ENCODE measurements at regions not wholly inside any gene's neighbourhood (a gene's known extent, or its start where the extent isn't known, plus 50 kb on each side); places are given as distances from the start of the nearest gene placed in this dataset.

DNA sequence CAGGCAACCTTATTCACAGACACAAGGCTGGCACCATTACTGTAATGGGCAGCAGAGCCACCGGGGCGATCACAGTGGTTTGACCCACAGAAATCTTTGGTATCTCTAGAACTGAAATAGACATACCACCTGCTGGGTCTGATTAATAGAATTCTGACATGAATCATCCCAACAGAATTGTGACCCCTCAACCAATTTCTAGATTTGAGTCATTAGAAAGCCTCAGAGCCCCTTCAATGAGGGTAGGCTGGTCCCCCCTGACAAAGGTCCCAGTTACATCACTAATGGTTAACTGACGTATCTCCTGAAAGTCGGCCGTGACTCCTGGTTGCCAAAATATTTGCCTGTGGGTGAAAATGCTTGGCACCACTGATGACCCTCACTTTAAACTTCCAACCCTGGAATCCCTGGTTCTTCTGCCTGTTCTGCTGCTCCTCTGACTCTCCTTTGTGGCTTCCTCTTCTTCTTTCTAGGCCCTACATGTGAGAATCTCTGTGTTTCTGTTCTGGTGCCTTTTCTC is 124.9 kb upstream of the ARID1B start:
- TF ChIP-seq, protein P1, sequence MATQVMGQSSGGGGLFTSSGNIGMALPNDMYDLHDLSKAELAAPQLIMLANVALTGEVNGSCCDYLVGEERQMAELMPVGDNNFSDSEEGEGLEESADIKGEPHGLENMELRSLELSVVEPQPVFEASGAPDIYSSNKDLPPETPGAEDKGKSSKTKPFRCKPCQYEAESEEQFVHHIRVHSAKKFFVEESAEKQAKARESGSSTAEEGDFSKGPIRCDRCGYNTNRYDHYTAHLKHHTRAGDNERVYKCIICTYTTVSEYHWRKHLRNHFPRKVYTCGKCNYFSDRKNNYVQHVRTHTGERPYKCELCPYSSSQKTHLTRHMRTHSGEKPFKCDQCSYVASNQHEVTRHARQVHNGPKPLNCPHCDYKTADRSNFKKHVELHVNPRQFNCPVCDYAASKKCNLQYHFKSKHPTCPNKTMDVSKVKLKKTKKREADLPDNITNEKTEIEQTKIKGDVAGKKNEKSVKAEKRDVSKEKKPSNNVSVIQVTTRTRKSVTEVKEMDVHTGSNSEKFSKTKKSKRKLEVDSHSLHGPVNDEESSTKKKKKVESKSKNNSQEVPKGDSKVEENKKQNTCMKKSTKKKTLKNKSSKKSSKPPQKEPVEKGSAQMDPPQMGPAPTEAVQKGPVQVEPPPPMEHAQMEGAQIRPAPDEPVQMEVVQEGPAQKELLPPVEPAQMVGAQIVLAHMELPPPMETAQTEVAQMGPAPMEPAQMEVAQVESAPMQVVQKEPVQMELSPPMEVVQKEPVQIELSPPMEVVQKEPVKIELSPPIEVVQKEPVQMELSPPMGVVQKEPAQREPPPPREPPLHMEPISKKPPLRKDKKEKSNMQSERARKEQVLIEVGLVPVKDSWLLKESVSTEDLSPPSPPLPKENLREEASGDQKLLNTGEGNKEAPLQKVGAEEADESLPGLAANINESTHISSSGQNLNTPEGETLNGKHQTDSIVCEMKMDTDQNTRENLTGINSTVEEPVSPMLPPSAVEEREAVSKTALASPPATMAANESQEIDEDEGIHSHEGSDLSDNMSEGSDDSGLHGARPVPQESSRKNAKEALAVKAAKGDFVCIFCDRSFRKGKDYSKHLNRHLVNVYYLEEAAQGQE (IDR thresholded peaks at IDR 0.05; ENCODE audit: low read depth): no peak
- no peak for TF ChIP-seq POLR2A (IDR thresholded peaks at IDR 0.05; ENCODE audit: borderline replicate concordance, extremely low read depth, insufficient read depth, insufficient read length)
- TF ChIP-seq, protein P2, sequence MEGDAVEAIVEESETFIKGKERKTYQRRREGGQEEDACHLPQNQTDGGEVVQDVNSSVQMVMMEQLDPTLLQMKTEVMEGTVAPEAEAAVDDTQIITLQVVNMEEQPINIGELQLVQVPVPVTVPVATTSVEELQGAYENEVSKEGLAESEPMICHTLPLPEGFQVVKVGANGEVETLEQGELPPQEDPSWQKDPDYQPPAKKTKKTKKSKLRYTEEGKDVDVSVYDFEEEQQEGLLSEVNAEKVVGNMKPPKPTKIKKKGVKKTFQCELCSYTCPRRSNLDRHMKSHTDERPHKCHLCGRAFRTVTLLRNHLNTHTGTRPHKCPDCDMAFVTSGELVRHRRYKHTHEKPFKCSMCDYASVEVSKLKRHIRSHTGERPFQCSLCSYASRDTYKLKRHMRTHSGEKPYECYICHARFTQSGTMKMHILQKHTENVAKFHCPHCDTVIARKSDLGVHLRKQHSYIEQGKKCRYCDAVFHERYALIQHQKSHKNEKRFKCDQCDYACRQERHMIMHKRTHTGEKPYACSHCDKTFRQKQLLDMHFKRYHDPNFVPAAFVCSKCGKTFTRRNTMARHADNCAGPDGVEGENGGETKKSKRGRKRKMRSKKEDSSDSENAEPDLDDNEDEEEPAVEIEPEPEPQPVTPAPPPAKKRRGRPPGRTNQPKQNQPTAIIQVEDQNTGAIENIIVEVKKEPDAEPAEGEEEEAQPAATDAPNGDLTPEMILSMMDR (IDR thresholded peaks at IDR 0.05 in 2 of 3, conservative IDR thresholded peaks at IDR 0.05 in 1 of 3; ENCODE audit: borderline replicate concordance in 1 of 3, insufficient read depth in 1 of 3, low read depth in 2 of 3, low read length in 2 of 3): no peak
- TF ChIP-seq ZNF274 (IDR thresholded peaks at IDR 0.05; ENCODE audit: low read depth, low read length): no peak
- TF ChIP-seq POLR2AphosphoS5 (IDR thresholded peaks at IDR 0.05; ENCODE audit: low read depth, low read length): no peak
